Peyer's patch (tissue), 4 donors: ENCODE measurements at regions not wholly inside any gene's neighbourhood (a gene's known extent, or its start where the extent isn't known, plus 50 kb on each side); places are given as distances from the start of the nearest gene placed in this dataset.

Experiments
- CTCF ChIP-seq, 6 experiments: fragments of 450-650 bp in 4 of 6; fragments of 200-600 bp in 2 of 6; sonication (generic) in 1 of 6; IDR thresholded peaks; one replicate each; pipeline ENCODE4 v1.5.1; 2017 to 2019; ENCODE audit warnings: antibody characterized with exemption in 6 of 6, mild to moderate bottlenecking in 3 of 6, moderate library complexity in 1 of 6
- POLR2A ChIP-seq, 2 donors: fragments of 450-650 bp; IDR thresholded peaks; one replicate each; pipeline ENCODE4 v1.5.1; 2017; ENCODE audit warnings: antibody characterized with exemption in 2 of 2, mild to moderate bottlenecking in 2 of 2, moderate library complexity in 2 of 2

- TF ChIP-seq CTCF (IDR thresholded peaks at IDR 0.05) = no peak
- TF ChIP-seq POLR2A (IDR thresholded peaks at IDR 0.05) = no peak
Observed at GRCh38 chr1:168843950-168844349, 114.9 kb upstream of the DPT start.
